ENCODE measurements at regions not wholly inside any gene's neighbourhood (a gene's known extent, or its start where the extent isn't known, plus 50 kb on each side); places are given as distances from the start of the nearest gene placed in this dataset.
"Not testable (repeated sequence)": the region's sequence is repeated elsewhere in the genome, so short reads cannot be mapped to it uniquely, and the experiment has no call there.

- DNase-seq = no peak
Observed at GRCh38 chr10:106378251-106378650, 786.3 kb downstream of the SORCS1 start.

GRCh38 chr10:106370751-106371150, 793.8 kb downstream of the SORCS1 start:
- DNase-seq = no peak

GRCh38 chr10:106360870-106361269, 803.6 kb downstream of the SORCS1 start:
- no peak for DNase-seq

DNA sequence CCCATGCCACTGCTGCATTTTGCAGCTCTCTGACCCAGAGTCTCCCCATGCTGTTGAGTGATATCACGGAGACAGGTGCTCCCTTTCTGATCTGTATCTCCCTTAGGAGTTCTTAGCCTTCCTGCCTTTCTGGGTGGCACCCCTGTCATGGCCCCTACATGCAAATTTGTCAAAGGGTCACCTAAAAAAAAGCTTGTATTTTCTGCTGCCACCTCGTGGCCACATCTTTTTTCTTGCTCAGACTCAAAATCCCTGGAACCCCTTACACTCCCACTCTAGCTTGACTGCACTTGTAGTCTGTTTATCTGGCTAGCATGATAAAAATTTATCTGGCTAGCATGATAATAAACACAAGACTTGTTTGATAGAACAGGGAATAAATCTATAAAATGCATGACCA, 809.1 kb downstream of the SORCS1 start:
- DNase-seq = no peak

- no peak for DNase-seq
Observed at GRCh38 chr10:106348933-106349332, 815.6 kb downstream of the SORCS1 start.

DNA sequence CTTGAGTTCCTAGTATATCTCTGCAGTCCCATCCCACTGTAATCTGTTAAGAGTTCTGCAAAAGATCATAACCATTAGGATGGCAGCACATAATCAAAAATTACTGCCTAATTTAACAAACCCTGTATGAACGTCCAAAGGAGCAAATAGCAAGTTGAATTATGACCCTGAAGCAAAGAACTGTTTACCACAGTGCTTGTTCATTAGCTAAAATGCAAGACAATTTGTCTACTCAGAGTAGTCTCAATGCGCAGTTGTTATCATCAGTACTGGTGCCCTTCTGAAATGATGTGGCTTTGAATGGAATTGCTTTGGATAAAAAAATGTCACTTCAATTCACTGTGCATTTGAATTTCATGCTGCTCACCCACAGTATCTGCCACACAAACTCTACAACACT, 817.0 kb downstream of the SORCS1 start:
- DNase-seq = no peak

DNA sequence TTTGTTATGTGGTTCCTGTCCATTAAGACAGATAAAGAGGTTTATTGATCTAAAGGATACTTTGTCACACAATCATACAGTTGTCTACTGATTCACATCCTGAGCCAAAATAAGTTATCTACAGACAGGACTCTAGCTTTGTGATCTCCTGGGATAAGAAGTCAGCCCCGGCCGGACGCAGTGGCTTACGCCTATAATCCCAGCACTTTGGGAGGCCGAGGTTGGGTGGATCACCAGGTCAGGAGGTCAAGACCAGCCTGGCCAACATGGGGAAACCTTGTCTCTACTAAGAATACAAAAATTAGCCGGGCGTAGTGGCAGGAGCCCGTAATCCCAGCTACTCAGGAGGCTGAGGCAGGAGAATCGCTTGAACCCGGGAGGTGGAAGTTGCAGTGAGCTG, 821.0 kb downstream of the SORCS1 start:
- not testable (repeated sequence) for DNase-seq

DNA sequence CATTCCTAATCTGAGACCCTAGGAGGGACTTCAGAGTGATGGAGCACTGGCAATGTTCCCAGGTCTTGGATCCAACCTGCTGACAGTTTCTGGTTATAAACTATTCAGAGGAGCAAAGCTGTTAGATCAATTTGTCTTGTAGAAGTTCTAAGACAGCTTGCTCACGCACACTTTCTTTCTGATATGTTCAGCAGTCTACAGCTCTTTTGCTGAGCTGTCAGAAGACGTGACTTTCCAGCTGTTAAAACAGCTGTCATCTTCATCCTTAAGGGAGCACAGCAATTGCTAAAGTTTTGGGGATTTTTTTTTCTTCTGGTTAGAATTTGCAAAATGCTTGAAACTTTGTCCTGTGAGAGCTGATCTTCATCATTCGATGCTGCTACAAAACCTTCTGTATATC, 823.1 kb downstream of the SORCS1 start:
- no peak for DNase-seq

DNA sequence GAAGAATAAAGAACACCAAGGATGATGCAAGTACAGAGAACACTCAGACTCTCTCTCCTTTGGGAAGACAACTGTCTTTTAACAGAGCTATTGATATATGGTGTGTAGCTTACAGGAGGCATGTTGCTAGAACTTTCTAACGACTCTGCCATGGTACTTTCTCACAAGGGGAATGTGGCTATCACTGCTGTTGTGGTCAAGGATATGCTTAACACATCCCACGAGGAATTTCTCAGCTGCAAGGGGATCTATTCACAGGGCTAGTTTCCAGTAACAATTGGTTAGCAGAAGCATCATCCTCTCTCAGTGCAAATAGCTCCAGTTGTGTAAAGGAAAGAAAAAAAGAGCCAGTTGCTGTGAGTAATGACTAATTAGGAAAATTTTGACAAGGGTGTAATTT, 826.0 kb downstream of the SORCS1 start:
- DNase-seq = no peak

DNA sequence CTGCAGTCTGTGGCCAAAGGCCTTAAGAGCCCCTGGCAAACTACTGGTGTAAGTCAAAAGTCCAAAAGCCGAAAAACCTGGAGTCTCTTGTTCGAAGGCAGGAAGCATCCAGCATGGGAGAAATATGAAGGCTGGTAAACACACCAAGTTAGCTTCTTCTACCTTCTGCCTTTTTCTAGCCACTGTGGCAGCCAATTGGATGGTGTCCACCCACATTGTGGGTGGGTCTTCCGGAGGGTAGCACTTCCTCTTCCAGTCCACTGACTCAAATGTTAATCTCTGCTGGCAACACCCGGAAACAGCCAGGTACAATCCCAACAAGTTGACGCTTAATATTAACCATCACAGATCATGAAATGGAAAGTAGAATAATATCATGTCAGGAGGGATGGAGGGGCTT, 827.6 kb downstream of the SORCS1 start:
- DNase-seq = no peak

GRCh38 chr10:106327747-106328146, 836.8 kb downstream of the SORCS1 start:
- DNase-seq = no peak

GRCh38 chr10:106320876-106321275, 843.6 kb downstream of the SORCS1 start:
- no peak for DNase-seq

DNA sequence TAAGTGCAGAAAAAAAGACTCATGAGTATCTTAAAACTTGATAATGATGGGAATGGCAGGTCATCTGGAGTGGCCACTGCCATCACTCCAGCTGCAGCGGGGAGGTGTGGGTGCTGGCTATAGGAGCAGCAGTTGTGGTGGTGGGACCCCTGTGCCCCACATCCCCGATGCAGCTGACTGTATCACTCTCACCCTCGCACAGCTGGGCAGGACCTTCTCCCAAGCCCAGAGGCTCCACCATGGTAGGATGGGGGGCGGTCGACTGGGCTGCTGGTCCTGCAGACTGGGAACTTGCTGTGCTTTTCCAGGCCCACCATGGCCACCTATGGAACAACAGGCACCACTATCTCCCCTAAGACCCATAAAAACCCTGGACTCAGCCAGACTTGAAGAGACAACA, 844.4 kb downstream of the SORCS1 start:
- no peak for DNase-seq

DNA sequence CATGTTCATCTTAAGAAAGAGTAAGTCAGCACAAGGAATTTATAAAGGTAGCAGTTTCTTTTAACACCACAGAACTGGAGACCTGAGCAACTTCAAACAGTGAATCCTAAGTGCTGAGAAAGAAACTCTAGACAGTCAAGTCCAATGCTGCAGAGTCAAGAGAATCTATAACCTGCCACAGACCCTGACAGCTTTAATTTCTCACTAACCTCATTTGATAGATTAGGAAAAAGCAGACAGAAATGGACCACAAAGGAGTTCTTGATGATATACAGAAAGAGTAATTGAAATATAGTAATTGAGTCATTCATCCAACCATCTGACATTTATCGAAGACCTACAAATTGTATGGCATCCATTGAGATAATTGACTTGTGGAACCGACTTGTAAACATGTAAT, 847.0 kb downstream of the SORCS1 start:
- no peak for DNase-seq

DNA sequence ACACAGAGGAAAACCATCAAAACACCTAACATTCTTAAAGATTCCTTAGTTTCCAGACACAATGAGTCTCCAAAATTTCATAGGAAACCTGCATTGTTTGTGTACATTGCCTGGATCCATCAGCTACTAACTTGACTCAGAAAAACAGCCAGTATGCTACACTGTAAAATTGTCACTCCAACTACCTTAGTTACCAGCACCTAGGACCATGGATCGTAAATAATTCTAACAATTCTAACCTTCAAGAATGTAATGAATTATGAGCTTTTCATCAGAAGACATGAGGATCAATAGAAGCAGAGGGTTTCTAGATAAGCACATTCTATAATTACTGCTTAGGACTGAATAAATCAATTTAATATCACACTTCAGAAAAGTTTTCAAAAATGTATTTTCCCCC, 851.5 kb downstream of the SORCS1 start:
- DNase-seq = no peak

DNA sequence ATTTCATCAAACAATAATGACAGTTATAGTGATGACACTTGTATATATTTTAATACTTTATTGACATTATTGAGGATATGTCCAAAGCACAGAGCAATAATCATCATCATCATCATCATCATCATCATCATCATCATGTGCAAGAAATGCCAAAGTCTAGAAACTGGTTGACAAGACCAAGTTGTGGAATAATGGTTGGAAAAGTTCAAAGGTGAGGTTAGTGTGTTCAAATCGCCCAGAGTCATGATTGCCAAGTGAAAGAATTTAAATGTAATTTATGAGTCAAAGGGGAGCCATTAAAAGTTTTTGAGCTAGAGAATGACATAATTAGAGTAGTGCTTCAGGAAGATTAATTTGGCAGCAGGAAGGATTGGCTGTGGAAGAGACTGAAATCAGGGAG, 852.4 kb downstream of the SORCS1 start:
- no peak for DNase-seq

- DNase-seq = no peak
Observed at GRCh38 chr10:106311590-106311989, 852.9 kb downstream of the SORCS1 start.

GRCh38 chr10:106310596-106310995, 853.9 kb downstream of the SORCS1 start:
- no peak for DNase-seq

DNA sequence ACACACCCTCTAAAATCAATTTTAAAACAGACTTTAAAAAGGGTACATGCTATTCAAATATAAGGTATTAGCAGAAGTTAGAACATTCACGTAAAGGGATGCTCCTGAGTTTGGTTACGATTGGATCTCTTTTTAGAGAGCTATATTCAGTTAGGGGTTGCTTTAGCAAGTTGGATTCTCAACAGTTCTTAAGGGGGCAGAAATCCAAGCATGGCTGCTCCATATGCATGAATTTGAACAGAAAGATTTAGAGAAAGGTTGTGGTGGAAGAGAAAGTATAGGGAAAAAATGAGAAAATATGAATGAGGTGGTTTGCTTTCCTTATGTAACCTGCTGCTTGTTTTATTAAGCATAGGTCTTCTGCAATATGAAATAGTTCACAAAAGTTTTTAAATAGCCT, 855.1 kb downstream of the SORCS1 start:
- no peak for DNase-seq

DNA sequence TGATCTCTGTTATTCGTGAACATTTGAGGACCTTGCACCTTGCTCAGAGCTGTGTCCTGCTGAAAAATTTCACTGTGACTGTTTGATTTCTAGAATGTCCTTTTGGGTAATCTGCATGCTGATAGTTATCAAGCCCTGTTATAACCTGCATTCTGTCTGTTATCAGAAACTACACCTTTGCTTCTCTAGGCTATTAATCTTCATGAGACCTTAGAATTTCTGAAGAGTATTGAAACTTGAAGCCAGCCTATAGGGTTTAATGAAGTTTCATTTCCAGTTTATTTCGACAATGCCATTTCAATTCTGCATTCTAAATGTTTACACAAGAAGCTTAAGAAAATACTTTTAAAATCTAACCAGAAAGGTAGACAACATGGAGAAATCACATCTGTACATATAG, 856.2 kb downstream of the SORCS1 start:
- no peak for DNase-seq

GRCh38 chr10:106304056-106304455, 860.5 kb downstream of the SORCS1 start:
- no peak for DNase-seq

DNA sequence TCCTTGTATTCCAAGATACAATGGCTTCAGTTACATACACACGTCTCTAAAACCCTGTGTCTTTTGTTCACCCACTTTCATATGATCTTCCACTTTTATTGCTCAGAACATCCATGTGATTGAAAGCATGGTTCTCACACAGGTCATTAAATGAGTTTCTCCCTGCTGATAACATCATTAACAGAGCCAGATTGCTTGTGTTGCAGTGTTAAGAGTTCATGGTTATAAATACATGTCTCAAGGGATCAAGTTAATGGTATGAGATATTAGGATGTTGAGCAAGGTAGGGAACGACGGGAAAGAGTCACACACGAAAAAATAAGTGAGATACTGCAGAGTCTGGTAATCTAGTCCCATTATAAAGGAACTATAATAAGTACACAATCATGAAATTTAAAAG, 861.5 kb downstream of the SORCS1 start:
- DNase-seq = no peak

- no peak for DNase-seq
Observed at GRCh38 chr10:106301146-106301545, 863.4 kb downstream of the SORCS1 start.

- DNase-seq = no peak
Observed at GRCh38 chr10:106296750-106297392, 867.6 kb downstream of the SORCS1 start.

DNA sequence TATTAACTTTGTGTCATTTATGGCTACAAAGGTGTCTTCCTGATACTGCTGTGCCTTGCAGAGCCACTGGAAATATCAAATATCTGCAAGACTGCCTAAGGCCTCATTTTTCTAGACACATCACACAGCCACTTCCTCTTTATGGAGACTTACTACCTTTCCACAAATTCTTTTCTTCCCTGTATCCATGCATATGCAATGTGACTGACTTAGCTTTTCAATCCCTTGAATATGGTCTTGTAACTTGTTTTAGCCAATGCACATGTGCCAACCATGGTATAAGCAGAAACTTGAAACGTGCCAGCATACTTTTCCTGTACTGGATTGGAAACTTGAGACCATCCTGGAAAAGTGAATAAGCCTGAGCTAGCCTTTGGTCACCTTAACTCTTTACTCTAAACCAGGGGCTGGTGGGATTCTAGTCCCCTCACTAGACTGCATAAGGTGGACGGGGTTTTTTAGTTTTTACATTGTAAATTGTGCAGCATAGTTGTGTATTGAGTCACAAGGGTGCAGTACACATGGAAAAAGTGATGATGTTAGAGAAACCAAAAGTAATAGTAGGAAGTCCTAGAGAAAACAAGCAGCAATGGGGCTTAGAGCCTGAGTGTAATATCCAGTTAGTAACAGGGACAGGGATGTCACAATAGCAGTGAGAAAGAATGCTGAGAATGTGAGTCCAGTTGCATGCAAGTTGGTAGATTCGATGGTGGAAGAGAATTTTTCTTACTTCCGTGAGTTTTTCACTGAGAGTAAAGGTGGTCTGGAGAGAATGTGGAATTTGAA, 879.5 kb downstream of the SORCS1 start:
- no peak for DNase-seq
